ENCODE measurements at regions not wholly inside any gene's neighbourhood (a gene's known extent, or its start where the extent isn't known, plus 50 kb on each side); places are given as distances from the start of the nearest gene placed in this dataset.

GRCh38 chr17:69801368-69801767, 273.7 kb upstream of the KCNJ16 start:
- Histone ChIP-seq H3K4me1 (no peaks in the 10 kb centered on the region), H3K79me2 (no peaks in the 10 kb centered on the region), H3K27ac (no peak overlapping the region), H3K36me3 (ENCODE audit: control insufficient read depth, insufficient read depth, low read length) (no peaks in the 10 kb centered on the region), H3K9me3 (ENCODE audit: control insufficient read depth, low read length) (no peaks in the 10 kb centered on the region), H3K9ac (no peak overlapping the region), H3K4me3 (ENCODE audit: low read depth, low read length) (no peak overlapping the region), H2AFZ (no peak overlapping the region), H3K4me2 (ENCODE audit: low read length) (no peak overlapping the region), H3K27me3 (ENCODE audit: control insufficient read depth, insufficient read depth, low read length) (no peaks in the 10 kb centered on the region)
- no peak for TF ChIP-seq CTCF (IDR thresholded peaks at IDR 0.05)

GRCh38 chr17:69802045-69802740, 272.8 kb upstream of the KCNJ16 start:
- Histone ChIP-seq H3K27me3 (ENCODE audit: control insufficient read depth, insufficient read depth, low read length) (no peaks in the 10 kb centered on the region), H2AFZ (no peak overlapping the region), H3K4me1 (no peaks in the 10 kb centered on the region), H3K4me2 (ENCODE audit: low read length) (no peak overlapping the region), H3K4me3 (ENCODE audit: low read depth, low read length) (no peak overlapping the region), H3K36me3 (ENCODE audit: control insufficient read depth, insufficient read depth, low read length) (no peaks in the 10 kb centered on the region), H3K27ac (no peak overlapping the region), H3K9ac (no peak overlapping the region), H3K9me3 (ENCODE audit: control insufficient read depth, low read length) (no peaks in the 10 kb centered on the region), H3K79me2 (no peaks in the 10 kb centered on the region)
- TF ChIP-seq CTCF (IDR thresholded peaks at IDR 0.05): no peak

- Histone ChIP-seq H3K4me1 (no peaks in the 10 kb centered on the region), H3K9me3 (ENCODE audit: control insufficient read depth, low read length) (no peaks in the 10 kb centered on the region), H3K4me3 (ENCODE audit: low read depth, low read length) (no peak overlapping the region), H3K79me2 (no peaks in the 10 kb centered on the region), H3K4me2 (ENCODE audit: low read length) (no peak overlapping the region), H3K27ac (no peak overlapping the region), H3K27me3 (ENCODE audit: control insufficient read depth, insufficient read depth, low read length) (no peaks in the 10 kb centered on the region), H3K36me3 (ENCODE audit: control insufficient read depth, insufficient read depth, low read length) (no peaks in the 10 kb centered on the region), H3K9ac (no peak overlapping the region), H2AFZ (no peak overlapping the region)
- no peak for TF ChIP-seq CTCF (IDR thresholded peaks at IDR 0.05)
Observed at GRCh38 chr17:69809331-69809730, 265.7 kb upstream of the KCNJ16 start.

- H3K79me2 ChIP-seq: no peaks in the 10 kb centered on the region
- TF ChIP-seq CTCF (IDR thresholded peaks at IDR 0.05): no peak
Observed at GRCh38 chr17:69810326-69810965, 264.6 kb upstream of the KCNJ16 start.

More at GRCh38 chr17:69810326-69810965, 264.6 kb upstream of the KCNJ16 start:
- no peaks in the 10 kb centered on the region for H3K36me3 ChIP-seq (ENCODE audit: control insufficient read depth, insufficient read depth, low read length)
- H3K4me2 ChIP-seq (ENCODE audit: low read length): no peak overlapping the region
- H3K4me3 ChIP-seq (ENCODE audit: low read depth, low read length): no peak overlapping the region
- H3K4me1 ChIP-seq: no peaks in the 10 kb centered on the region
- no peaks in the 10 kb centered on the region for H3K27me3 ChIP-seq (ENCODE audit: control insufficient read depth, insufficient read depth, low read length)
- no peak overlapping the region for H3K9ac ChIP-seq
- no peaks in the 10 kb centered on the region for H3K9me3 ChIP-seq (ENCODE audit: control insufficient read depth, low read length)
- no peak overlapping the region for H2AFZ ChIP-seq
- H3K27ac ChIP-seq: no peak overlapping the region
